ENCODE measurements at regions not wholly inside any gene's neighbourhood (a gene's known extent, or its start where the extent isn't known, plus 50 kb on each side); places are given as distances from the start of the nearest gene placed in this dataset.

DNA sequence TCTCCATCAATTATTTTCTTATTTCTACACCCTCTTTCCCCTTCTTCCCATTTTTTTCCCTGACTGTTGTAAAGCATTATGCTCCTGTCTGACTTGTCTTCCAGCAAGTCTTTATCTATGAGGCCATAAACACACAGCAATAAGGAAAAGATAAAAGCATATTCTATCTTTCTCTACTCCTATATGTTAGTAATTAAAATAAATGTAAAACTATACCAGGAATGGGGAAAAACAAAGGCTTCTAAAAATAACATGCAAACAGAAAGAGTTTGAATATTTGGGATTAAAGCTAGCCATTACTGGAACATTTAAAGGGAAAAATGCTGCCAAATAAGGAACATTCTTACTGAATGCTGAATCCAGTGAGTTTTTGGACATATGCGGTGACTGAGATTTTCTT, 471.7 kb upstream of the HS3ST1 start:
- DNase-seq: no peak

DNA sequence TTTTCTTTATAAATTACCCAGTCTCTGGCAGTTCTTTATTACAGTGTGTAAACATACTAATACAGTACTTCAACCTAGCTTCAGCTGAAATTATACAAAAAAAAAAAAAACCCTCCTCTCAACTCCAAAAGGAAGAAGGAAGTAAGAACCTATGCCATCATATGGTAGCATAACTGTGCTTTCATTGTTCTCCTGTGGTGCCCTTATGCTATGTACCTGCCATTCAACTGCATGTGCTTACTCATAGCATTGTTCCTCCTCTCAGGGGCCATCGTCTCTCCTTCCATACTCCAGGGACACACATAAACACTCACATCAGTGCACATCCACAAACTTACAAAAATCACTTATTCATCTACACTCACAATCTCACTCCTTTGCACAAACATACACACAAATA, 470.1 kb upstream of the HS3ST1 start:
- DNase-seq: no peak

DNA sequence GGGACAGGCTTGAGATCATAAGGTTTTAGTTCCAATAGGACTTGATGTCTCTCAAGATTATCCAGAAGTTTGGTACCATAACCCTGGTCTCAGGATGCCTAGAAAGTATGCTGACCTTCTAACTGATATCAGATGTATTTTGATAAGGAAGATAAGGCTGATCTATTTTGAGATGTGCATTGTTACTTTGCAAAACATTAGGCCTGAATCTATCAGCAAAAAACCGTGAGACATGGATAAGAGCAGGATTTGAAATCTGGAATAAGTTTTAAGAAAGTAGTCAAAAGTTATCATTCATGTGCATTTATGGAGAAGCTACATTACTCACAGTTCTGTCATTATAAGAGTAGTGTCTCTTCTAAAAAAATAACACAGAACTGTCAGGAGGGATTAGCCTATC, 467.1 kb upstream of the HS3ST1 start:
- no peak for DNase-seq

DNA sequence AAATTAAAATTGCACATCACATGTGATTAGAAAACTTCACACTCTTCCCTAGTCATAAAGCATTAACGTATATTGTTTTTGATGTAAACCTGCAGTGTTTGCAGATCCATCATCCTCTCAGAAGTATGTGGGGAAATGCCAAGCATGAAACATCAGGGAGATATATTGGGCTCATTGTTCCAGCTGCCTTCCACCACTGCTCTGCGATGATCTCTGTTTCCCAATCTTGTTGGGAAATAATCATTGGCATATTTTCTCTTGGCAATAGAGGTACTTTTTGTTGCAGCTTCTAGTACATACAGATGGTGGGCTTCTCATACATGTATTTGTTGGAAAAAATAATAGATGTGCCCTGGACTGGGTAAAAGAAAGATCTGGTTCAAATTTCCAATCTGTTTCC, 466.3 kb upstream of the HS3ST1 start:
- no peak for DNase-seq

DNA sequence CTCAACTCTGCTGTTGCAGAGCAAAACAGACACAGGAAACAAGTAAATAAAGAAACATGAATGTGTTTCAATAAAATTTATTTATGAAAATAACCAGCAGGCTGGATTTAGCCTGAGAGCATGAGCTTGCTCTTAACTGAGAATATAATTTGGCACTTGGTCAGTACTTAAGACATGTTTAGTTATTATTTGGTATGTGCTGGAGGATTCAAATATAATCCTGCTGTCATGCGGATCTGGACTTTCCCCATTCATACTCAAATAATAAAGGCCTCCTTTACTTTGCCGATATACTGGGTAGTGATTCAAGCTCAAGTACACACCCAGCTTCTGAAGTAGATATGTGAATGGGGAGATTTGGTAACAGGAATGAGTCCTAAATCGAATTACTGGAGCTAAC, 465.5 kb upstream of the HS3ST1 start:
- no peak for DNase-seq

DNA sequence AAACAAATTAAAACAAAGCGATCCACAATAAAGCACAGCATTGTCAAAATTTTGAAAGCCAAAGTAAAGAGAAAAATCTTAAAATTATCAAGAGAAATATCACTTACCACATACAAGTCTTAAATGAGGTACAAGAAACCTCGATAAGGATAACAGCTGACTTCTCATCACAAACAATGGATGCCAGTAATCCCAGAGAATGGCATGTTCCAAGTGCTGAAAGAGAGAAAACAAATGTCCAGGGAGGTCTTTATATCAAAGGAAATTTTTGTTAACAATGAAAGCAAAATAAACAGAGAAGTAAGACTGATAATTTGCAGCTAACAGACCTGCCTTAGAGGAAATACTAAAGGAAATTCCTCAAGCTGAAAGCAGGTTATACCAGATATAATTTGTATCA, 460.4 kb upstream of the HS3ST1 start:
- no peak for DNase-seq

DNA sequence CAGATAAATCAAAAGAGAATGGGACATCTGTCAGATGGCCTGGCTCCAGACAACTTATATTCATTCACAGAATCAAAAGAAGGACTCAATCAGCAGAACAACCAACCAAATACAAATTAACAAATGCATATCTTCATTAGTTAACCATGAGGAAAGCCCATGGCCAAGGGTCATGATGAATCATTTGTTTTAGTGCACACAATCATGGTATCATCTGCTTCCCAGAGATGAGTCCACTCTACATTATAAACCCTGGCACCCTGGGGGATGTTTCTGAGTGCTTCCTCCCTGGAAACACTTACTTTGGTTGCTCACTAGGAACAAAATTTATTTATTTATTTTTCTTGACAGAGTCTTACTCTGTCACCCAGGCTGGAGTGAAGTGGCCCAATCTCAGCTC, 453.3 kb upstream of the HS3ST1 start:
- DNase-seq: no peak

DNA sequence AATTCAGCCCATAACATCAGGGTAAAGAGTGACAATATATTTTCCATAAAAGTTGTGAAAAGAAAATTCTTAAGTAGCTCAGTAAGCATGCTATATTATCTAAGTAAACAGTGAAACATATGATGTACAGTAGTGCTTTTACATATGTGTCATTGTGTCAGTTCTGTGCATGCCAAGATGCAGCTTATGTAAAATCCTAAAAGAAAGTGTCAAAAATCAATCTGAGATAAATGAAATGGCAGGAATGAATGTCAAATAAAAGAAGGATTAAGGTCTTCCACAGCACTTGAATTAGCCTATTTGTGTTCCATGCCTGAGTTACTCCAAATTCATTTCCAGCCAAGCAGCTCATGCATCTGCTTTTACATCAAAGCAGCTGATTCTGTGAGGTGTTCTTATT, 452.7 kb upstream of the HS3ST1 start:
- DNase-seq: no peak

DNA sequence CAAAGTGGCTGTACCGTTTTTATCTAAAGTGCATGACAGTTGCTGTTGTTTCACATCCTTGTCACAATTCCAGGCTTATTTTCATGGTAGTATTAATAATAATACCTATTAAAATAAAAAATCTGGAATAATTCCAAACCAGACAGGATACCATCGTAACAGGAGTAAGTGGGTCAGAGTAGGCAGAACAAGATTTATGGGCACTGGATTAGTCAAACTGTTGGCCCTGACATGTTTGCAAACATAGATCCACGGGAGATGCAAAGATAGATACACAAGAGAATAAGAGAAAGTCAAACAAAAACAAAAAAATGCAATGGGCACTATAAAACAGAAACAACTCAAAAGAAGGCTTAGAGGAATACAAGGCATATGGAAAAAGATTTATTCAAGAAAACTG, 449.5 kb upstream of the HS3ST1 start:
- DNase-seq: no peak

DNA sequence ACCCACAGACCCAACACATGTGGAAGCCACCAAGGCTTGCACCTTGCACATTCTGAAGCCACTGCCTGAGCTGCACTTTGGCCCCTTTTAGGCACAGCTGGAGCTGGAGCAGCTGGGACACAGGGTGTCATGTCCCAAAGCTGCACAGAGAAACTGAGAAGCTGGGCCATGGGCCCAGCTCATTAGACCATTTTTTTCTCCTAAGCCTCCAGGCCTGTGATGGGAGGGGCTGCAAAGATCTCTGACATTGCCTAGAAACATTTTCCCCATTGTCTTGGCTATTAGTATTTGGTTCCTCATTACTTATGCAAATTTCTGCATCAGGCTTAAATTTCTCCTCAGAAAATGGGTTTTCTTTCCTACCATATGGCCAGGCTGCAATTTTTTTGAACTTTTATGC, 447.4 kb upstream of the HS3ST1 start:
- DNase-seq: no peak

DNA sequence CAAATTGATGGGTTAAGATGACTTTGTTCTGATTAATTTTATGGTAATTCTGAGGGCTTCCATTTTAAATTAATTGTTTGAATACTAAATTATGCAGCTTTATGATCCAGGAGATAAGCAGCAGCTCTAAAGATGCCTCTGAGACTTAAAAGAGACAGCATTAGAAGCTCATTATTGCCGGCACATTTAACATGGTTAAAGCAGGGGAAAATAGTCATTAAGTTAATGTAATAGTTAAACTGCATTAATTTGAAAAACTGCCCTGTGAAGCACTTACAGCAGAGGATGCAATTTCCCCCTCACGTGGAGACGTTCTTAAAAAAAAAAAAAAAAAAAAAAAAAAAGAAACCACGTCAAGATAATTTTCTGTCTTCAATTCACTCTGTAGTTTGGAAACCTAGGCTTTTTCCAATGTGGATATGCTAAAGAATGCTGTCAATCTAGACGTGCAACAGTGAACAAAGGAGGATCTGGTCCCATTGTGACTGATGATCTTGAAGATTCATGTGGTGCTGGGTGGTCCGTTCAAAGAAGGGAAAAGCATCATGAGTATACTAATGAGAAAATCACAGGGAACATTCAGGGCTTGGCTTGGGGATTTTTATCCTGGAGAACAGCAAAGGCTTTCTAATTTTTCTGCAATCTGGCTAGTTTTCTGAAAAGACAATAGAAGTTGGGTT, 440.6 kb upstream of the HS3ST1 start:
- no peak for DNase-seq

DNA sequence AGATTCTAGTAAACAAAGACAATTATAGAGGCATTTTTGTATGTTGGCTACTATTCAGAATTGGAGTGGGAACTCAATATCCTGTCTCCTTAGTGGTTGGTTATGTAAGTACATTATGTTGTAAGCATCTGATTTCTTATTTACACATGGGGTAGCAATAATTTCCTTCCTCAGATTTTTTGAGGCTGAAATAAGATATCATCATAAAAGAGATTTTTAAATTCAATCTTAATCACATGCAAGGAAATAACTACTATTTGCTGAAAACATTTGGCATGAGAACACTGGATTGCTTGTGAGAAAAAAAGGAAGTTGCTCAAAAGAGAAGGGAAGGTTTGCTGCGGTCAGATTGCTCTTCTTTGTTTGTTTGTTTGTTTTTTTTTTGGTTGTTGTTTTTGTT, 437.7 kb upstream of the HS3ST1 start:
- no peak for DNase-seq

DNA sequence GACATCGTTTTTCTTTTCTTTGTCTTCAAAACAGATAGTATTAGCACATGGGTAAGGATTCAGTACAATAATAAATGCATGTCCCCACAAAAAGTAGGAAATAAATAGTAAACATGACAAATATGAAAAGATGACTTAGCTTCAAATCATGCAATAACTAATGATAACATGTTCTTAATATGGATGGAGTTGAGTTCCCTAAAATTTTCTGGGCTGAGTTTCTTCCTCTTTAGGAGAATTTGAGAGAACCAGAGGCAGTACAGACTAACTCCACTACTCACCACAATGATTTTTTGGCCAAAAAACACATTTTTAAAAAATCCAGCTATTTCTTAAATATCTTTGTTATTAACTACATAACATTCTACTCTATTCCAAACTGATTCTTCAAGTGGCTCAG, 432.3 kb upstream of the HS3ST1 start:
- no peak for DNase-seq

DNA sequence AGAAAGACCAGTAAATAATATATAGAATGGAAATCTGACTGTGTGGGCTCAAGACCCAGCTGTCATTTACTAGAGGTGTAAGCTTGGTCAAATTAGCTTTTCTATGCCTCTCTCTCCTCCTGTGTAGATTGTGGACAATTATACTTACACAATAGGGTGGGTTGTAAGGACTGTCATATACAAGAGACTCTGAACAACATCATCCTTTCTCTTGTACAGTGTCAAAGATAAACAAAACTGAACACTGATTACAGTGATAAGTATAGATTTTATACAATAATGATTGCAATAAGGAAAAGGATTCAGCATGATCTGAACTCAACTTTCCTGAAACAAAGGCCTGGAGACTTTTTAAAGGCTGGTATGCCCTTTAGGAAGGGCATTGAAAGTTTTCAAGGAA, 429.2 kb upstream of the HS3ST1 start:
- DNase-seq: no peak

DNA sequence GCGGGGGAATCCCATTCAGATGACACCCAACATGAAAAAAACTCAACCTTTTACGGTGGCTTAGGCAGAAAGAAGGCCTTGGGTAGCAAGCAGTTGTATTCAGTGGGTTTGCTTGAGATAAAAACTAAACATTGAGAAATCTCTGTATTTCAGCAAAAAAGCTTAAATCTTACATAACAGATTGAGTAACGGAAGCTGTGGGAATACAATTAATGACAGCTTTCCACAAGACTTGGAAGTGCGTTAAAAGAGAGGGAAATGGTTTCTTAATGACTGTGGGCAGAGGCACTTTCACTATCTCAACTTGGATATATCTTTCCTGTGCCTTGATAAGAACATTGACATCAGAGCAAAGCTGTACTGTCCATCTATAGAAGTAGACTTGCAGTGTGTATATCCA, 418.5 kb upstream of the HS3ST1 start:
- DNase-seq: no peak

DNA sequence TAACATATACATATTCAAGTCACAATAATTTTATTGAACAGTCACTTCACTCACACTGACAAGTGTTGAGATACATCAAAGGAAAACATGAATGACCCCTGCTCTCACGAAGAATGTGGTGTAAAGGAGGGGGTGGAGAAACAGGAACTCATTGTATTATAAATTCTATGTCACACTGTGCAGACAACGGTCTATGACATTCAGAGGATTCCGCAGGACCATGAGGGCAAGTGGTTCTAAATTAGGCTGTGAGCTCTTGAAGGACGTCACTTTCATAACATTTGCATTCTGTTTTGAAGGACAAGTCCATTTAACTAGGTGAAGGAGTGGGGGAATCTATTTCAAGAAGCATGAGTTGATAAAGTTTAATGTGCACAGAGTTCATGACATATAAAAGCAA, 415.2 kb upstream of the HS3ST1 start:
- DNase-seq: no peak

DNA sequence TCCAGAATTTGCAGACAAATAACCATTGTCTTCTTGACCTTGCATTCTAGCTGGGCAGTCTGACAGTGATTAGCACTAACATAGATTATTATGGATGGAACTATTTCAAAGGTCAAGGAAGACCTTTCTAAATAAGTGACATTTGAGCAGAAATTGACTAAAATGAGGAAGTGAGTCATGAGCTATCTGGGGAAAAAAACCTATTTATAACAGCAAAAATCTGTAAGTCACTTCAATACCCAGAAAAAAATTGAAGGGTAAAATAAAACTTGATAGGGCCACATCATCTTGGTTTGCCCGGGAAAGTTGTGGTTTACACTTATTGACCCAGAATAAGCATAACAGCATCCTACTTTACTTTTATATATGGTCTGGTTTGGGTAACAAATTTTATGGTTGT, 414.6 kb upstream of the HS3ST1 start:
- DNase-seq: no peak

DNA sequence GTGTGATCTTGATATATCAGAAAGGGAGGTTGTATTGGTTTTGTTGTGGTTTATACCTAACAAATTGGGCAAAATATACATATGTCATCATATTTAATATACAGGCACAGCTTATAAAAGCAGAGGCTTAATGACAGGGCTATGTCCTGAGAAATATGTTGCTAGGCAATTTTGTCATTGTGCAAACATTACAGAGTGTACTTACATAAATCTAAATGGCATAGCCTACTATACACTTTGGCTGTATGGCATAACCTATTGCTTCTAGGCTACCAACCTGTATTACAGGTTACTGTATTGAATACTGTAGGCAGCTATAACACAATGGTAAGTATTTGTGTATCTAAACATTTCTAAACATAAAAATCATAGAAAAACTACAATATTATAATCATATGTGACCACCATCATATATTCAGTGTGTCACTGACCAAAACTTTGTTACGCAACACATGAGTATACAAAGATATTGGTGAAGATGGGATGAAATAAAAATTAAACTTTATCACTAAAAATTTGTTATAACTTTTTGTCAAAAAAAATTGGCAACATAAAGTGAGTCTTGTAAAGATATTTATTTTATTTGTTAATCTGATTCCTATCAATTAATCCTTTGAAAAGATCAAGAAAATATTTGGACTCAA, 414.0 kb upstream of the HS3ST1 start:
- DNase-seq: no peak

DNA sequence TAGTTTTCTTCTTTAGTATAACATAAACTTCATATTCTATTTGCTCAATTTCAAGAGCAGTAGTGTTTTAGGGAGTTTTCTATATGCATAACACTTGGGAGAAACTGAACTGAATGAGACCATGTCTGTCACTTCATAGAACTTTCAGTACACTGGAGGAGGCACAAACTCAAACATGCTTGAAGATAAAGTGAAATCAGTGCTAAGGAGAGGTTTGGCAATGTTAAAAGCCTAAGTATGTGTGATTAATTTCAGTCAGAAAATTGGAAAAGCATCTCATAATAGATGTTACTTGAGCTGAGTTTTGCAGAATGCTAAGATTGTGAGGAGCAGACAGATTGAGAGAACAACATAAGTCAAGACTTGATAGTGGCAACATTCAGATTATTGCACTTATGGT, 411.2 kb upstream of the HS3ST1 start:
- no peak for DNase-seq

DNA sequence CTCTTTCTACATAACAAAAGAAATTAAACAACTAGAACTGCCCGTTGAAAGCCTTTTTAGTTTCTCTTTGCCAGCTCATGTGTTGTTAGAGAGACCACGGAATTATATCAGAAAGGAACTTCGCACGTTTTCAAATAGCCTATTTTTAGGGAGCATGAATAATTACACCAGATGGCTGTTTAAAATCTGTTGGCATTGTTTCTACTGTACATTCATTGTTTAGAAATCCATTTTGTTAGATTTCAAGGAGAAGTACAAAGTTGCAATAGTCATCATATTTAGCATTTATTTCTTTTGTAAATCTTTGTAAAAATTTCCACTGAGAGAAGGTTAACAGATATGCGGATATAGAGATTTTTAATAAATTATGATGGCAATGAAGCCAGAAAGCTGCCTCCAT, 403.0 kb upstream of the HS3ST1 start:
- no peak for DNase-seq

DNA sequence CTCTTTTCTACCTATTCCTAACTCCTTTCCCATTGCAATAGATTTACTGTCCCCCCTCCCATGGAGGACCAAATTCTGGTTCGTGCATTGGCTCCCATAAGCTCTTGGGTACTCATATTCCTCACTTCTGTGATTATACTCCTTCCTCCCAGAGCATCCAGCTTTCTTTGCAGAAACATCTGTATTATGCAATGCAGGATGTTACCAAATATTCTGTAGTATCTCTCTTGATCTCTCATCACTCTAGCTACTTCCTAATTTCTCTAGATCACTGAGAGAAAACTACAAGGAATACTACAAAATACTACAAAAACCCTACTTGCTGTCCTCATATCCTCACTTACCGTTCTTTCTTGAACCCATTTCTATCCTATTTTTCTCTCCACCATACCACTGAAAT, 395.9 kb upstream of the HS3ST1 start:
- DNase-seq: no peak

DNA sequence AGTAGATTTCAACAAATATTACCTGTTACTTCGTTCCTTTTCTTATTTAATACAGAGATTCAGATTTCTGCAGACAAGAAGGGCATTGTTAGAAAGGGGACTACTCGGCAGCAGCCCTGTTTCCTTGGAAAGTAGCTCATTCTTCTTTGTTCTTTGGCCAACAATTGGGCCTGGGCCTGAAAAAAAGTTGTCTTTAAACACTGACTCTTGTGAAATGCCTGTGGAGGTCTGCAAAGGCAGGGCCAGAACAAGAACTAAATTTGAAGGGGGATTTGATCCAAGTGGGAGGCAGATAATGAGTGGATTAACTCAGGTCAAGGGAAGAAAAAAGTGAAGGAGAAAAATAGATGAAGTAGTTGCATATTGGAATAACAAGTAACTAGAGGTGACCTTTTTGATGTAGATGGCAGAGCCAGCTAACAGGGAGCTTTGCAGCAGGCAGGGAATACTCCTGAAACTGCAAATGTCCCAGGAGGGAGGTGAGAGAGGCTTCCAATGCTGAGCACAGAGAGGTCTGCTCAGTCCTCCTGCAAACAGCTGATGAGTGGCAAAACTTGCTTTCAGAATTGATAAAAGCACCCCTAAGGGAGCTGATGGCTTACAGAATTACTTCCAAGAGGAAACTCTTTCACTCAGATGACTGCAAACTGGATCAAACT, 393.2 kb upstream of the HS3ST1 start:
- no peak for DNase-seq

DNA sequence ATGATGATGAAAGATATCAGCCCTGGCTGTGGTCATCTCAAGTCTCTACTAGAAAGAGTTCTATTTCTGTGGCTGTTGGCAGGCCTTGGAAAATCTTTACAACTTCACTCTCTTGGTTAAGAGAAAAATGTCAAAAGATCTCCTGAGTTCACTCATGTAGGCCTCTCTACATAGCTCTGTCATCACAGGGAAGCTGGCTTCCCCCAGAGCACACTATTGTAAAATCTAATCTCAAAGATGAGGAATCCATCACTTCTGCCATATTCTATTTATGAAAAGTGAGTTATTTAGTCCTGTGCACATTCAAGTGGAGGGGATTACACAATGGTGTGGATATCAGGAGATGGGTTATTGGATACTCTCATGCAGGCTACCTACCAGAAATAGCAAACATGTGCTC, 388.4 kb upstream of the HS3ST1 start:
- DNase-seq: no peak

DNA sequence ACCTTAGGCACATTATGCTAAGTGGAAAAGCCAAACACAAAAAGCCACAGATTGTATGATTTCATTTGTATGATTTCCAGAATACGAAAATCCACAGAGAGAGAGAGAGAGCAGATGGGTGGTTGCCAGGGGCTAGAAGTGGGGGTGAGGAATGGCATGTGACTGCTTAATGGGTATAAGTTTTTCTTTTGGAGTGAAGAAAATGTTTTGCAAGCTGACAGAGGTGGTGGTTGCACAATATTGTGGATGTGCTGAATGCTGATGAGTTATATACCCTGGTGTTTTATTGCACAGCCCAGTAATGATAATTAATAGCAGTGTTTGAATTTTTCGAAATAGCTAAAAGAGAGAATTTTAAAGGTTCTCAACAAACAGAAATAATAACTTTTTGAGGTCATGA, 386.1 kb upstream of the HS3ST1 start:
- no peak for DNase-seq

DNA sequence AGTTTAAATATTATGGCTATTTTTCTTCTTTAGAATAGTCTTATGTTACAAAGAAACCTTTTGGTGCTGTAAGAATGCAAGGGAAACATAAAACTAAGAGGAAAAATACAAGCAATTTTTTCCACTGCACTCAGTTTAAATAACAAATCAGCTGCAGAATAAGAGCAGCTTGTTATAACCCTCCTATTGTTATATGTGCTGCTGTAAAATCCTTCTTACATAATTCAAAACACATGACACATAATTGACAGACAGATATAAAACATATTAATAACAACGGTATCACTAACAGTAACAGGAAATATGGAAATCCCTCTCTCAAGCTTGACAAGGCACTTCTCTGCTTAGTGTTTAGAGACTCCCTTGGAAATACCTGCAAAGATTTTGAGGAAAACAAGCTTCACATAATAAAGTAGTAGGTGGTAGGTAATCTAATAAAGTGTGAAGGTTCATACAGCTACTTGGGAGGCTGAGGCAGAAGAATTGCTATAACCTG, 385.3 kb upstream of the HS3ST1 start:
- no peak for DNase-seq
